ENCODE measurements at regions not wholly inside any gene's neighbourhood (a gene's known extent, or its start where the extent isn't known, plus 50 kb on each side); places are given as distances from the start of the nearest gene placed in this dataset.
A peak's percentile ranks its signal among the peaks of the same experiment; 100 is the strongest.
"Not testable (repeated sequence)": the region's sequence is repeated elsewhere in the genome, so short reads cannot be mapped to it uniquely, and the experiment has no call there.

- no peak for DNase-seq (ENCODE audit: low read depth, low spot score)
Observed at GRCh38 chr5:111942661-111943401, 185.8 kb upstream of the NREP start.

GRCh38 chr5:111942201-111942600, 185.2 kb upstream of the NREP start:
- DNase-seq (ENCODE audit: low read depth, low spot score), result no peak

GRCh38 chr5:111937094-111937493, 180.1 kb upstream of the NREP start:
- no peak for DNase-seq (ENCODE audit: low read depth, low spot score)

GRCh38 chr5:111935835-111936234, 178.8 kb upstream of the NREP start:
- no peak for DNase-seq (ENCODE audit: low read depth, low spot score)

- DNase-seq (ENCODE audit: low read depth, low spot score), result no peak
Observed at GRCh38 chr5:111935009-111935408, 178.0 kb upstream of the NREP start.

GRCh38 chr5:111934511-111934910, 177.5 kb upstream of the NREP start:
- DNase-seq (ENCODE audit: low read depth, low spot score), result no peak

- no peak for DNase-seq (ENCODE audit: low read depth, low spot score)
Observed at GRCh38 chr5:111933086-111933485, 176.1 kb upstream of the NREP start.

GRCh38 chr5:111932628-111933027, 175.6 kb upstream of the NREP start:
- peak; percentile 4 for DNase-seq (ENCODE audit: low read depth, low spot score)

- DNase-seq (ENCODE audit: low read depth, low spot score), result no peak
Observed at GRCh38 chr5:111932199-111932598, 175.2 kb upstream of the NREP start.

GRCh38 chr5:111931655-111932054, 174.7 kb upstream of the NREP start:
- no peak for DNase-seq (ENCODE audit: low read depth, low spot score)

- no peak for DNase-seq (ENCODE audit: low read depth, low spot score)
Observed at GRCh38 chr5:111930905-111931461, 174.0 kb upstream of the NREP start.

- DNase-seq (ENCODE audit: low read depth, low spot score), result no peak
Observed at GRCh38 chr5:111930449-111930848, 173.5 kb upstream of the NREP start.

GRCh38 chr5:111929867-111930266, 172.9 kb upstream of the NREP start:
- no peak for DNase-seq (ENCODE audit: low read depth, low spot score)

GRCh38 chr5:111929261-111929660, 172.3 kb upstream of the NREP start:
- DNase-seq (ENCODE audit: low read depth, low spot score), result no peak

GRCh38 chr5:111928511-111928910, 171.5 kb upstream of the NREP start:
- no peak for DNase-seq (ENCODE audit: low read depth, low spot score)

- no peak for DNase-seq (ENCODE audit: low read depth, low spot score)
Observed at GRCh38 chr5:111927191-111927590, 170.2 kb upstream of the NREP start.

GRCh38 chr5:111926026-111926425, 169.0 kb upstream of the NREP start:
- no peak for DNase-seq (ENCODE audit: low read depth, low spot score)

- DNase-seq (ENCODE audit: low read depth, low spot score), result no peak
Observed at GRCh38 chr5:111922344-111922743, 165.3 kb upstream of the NREP start.

GRCh38 chr5:111921691-111922090, 164.7 kb upstream of the NREP start:
- DNase-seq (ENCODE audit: low read depth, low spot score), result not testable (repeated sequence)

GRCh38 chr5:111914966-111915636, 158.1 kb upstream of the NREP start:
- peak; percentile 61 for DNase-seq (ENCODE audit: low read depth, low spot score)

GRCh38 chr5:111902436-111902835, 145.4 kb upstream of the NREP start:
- no peak for DNase-seq (ENCODE audit: low read depth, low spot score)

- no peak for DNase-seq (ENCODE audit: low read depth, low spot score)
Observed at GRCh38 chr5:111901296-111901695, 144.3 kb upstream of the NREP start.

GRCh38 chr5:111892949-111893348, 136.0 kb upstream of the NREP start:
- no peak for DNase-seq (ENCODE audit: low read depth, low spot score)
